ENCODE measurements at regions not wholly inside any gene's neighbourhood (a gene's known extent, or its start where the extent isn't known, plus 50 kb on each side); places are given as distances from the start of the nearest gene placed in this dataset.

DNA sequence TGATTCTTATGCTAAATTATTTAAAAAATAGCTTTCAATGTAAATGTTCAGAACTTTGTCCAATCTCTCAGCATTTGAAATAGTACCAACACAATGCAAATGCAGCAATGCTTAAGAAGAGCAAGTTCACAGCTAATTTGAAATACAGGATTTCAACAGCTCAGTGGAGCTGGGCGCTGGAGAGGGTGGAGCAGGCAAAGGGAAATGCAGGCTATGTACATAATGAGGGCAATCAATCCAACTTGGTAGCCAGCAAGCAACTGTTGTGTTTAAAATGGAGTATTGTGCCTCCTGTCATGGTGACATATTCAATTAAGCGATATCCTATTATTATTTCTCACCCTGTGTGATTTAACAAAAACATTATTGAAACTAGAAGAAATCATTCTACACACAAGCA lies 568.8 kb downstream of the PSAT1 start:
- DNase-seq (ENCODE audit: low spot score), result no peak

DNA sequence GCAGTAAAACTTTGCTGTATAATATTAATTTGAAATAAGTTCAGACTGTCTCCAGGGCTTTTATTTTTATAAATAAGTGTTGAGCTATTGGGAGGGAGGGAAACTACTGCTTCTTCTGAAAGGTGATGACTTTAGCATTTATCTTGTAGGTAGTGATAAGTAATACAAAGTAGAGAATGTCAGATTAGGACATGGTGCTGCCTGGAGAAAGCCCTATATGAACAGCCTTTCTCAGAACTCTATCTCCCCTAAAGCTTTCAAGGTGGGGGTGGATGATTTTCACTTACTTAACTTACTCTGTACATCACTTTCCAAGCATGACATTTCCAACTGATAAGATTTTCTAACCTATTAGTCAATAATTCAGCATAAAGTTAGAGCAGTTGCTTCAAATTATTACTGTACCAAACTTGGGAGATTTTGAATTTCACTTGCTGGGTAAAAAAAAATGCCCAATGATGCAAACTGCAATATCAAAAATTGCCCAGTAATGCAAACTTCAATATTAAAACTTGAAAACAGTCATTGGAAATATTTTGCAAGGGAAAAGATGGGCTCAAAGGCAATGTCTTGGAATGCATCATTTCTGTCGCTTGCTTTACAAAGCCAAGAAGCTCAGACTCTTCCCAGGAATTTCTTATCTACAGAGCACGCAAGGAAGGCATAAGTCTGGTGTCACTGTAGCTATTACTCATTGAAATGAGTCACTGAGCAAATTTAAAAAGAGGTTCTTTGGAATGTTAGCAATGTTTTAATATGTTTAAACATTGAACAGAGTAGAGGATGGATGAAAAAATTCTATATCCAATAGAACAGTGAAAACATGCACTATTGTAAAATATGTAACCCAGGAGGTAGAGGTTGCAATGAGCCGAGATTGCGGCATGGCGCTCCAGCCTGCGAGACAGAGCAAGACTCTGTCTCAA lies 569.5 kb downstream of the PSAT1 start:
- no peak for DNase-seq (ENCODE audit: low spot score)

DNA sequence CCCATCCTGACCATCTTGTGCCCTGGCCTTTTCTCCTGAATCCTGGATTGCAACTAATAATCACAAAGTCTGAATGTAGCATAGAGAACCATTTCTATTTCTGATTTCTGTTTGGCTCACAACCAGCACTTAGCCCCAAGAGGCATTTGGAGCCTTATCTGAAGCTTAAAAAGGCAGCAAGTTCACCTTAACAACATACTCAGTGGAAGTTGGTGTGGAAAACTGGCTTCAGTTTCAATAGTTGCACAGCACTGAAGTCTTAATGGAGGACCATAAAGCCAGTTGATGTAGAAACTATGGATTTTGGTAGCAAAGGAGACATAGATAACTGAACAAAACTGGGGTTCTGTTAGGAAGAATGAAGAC lies 574.1 kb downstream of the PSAT1 start:
- no peak for DNase-seq (ENCODE audit: low spot score)

DNA sequence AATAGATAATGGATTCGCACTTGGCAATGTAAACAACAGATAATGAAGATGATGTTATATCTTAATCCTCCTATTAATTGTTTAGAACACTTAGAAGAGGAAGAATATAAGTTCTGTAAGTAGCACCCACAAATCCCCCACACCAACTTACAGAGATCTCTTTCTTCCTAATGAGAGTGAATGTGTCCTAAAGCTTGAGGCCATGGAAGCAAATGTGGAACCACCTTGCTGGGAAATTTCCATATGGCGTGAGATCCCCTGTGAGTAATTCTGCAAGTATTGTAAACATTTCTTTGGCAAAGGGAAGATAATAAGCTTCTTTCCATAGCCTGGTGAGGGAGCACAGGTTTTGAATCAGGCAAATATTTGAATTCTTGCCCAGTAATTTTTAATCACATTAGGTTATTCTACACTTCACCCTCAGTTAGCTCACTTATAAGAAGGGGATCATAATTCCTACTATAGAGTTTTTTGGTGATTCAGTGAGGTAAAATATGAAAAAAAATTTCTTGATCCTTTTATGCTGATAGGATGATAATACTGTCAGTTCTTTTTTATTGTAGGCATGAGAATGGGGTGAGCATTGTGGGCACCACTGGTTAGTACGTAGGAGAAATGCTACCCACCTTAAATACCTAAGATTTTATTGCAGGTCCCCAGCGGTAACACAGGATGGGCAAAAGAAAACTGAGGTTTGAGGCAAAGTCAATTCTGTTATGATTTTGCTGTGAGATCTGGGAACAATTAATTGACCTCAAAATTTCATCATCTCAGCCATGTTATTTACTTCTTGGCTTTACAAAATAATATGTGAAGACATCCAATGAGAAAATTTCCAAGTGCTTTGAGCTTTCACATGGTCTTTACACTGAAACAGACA lies 574.8 kb downstream of the PSAT1 start:
- DNase-seq (ENCODE audit: low spot score), result peak; percentile 8

DNA sequence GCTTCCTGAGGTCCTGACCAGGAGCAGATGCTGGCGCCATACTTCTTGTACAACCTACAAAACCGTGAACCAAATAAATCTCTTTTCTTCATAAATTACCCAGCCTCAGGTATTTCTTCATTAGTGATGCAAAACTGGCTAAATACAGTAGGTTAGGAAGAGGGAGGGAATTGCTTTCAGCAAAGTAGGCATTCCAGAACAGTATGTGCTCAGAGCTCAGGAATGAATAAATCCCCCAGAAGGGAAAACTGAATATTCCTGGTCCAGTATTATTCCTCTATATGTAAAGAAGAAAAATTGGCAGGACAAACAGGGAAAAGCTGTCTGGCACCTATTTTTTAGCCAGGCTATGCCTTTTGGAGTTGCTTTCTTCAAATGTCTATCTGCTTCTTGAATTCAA lies 577.1 kb downstream of the PSAT1 start:
- DNase-seq (ENCODE audit: low spot score), result no peak

DNA sequence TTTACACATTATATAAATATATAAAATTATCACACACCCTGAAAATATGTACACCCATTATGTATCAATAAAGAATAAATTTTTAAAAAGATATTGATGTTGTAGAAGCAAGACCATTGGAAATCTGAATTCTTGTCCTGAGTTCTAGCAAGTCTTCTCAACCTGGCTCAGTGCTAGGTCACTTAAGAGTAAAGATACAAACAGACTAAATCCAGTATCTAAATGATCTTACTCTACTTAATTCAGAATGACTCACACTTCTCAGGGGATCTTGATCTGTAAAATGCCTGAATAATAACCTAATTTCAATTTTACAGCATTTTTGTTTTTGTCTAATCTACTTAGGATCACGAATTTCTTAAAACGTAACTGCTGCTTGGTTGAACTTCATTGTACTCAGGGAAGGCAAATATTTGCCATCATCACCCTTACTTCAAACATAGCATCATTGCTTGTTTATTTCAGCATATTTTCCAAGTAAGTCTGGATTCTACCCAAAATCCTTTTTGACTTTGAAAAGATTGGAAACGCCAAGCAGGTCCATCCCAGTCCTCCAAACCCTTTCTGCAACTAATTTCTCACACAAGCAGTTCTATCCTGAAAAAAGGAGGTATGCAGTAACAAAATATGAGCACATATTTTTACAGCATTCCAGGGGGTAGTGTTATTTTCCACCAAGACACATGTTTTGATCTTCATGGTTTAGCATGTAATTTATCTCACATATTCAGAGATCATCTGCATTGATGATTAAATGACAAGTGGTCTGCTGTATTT lies 582.6 kb downstream of the PSAT1 start:
- DNase-seq (ENCODE audit: low spot score), result no peak

DNA sequence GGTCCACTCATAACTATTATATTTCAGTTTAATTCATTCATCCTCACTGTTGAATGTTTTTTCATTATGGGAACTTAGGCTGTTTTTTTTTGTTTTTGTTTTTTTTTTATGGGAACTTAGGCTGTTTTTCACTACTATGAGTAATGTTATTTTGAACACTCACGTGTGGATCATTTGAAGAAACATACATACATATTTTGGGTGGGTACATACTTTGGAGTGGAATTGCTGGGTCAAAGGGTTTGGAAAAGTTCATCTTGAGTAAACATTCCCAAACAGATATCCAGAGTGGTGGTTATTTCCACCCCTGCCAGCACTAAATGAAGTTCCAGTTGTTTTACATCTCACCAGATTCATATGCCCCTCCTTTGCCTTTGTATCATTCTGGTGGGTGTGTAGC lies 584.4 kb downstream of the PSAT1 start:
- DNase-seq (ENCODE audit: low spot score), result no peak

DNA sequence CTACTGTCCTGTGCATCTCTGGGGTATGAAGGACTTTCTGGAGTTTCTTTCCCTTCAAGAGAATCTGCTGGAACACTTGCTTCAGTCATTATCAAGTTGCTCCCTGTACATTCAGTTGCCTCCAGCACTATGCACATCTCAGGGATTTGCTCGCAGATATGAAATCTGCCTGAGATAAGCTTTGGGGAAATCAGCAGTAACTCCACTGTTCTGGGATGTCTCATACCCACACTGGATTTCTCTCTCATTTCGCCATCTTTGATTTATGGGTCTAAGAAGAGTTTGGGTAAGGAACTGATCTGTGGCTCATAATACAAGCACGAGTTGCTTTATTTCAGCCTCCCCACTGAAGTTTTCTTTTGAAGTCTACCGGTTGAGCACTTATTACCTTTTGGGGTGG lies 585.6 kb downstream of the PSAT1 start:
- DNase-seq (ENCODE audit: low spot score), result no peak

DNA sequence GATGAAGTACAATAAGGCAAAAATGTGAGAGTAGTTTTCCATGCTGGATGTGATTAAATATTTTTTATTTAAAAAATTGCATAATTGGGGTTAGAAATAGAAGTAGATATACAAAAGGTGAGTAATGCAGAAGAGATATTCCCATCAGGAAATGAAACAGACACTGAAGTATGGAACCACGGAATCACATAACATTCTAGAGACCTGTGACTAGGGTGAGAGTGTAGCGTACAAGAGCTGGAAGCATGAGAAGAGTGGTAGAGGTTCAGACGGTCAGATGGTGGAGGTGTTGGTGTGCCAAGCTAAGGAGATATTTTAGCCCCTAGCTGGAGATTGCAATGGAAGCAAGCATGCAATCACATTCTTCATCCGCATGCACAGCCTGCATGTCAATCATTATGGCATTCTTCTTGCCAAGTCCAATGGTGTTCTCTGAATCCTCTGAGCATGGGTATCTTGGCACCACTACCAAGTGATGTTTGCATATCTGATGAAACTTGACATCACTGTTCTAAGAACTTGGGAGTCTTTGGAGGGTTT lies 587.8 kb downstream of the PSAT1 start:
- no peak for DNase-seq (ENCODE audit: low spot score)

DNA sequence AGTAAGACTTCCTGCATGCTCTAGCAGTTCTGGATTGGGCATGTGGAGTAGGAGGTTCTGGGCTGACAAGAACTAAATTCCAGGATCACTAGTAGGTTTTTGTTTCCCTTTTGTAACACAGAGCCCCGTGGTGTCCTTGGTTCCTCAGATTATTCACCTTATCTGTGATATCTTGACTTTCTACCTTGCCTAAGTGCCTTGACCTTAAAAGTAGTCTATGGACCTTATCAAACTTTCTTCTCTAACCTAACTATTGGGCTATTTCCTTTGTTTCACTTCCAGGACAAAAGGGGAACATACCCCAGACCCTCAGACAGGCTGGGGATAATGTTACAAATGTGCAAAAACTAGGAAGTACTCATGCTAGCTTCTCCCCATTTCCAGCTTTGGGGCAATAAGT lies 595.3 kb downstream of the PSAT1 start:
- DNase-seq (ENCODE audit: low spot score), result no peak

DNA sequence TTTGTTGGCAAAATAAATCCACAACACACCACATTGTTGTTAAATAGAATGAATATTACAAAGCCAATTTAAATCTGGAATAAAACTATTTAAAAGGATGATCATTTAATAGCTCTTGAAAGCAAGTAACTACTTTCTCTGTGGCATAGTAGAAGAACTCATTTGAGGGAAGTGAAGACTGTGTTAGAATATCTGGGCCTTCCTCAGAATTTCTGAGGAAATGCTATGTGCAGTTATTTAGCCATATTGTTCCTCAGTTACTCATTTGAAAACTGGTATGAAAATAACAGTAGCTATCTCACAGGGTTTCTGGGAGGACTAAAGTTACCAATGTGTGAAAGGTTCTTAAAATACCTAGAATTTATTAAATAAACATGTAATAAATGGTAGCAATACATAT lies 595.8 kb downstream of the PSAT1 start:
- DNase-seq (ENCODE audit: low spot score), result no peak

DNA sequence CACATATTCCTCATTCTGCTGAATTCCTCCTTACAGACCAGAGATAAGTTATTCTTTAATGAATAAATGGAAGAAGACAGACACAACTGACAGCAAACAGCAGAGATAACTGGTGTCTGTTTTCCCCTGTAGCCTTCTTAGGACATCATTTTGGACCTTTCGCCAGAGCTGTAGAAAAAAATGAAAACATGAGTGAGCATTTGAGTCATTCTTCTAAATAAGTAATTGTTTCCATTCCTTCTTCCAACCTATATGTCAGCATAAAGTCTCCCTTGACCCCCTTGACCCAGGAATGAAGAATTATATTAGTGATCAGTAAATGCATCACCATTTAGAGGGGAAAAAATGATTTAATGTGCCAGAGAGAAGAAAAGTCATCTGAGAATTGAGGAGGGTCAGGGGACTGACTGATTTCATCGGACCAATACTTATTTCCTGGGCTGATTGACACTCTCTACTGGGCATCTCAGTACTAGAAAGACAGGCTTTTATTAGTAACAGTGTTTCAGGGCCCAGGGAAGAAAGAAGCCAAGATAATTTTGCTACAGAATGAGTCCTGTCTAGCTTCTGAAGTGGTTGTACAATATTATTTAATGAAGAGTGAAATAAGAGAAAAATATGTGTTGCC lies 597.0 kb downstream of the PSAT1 start:
- DNase-seq (ENCODE audit: low spot score), result no peak

DNA sequence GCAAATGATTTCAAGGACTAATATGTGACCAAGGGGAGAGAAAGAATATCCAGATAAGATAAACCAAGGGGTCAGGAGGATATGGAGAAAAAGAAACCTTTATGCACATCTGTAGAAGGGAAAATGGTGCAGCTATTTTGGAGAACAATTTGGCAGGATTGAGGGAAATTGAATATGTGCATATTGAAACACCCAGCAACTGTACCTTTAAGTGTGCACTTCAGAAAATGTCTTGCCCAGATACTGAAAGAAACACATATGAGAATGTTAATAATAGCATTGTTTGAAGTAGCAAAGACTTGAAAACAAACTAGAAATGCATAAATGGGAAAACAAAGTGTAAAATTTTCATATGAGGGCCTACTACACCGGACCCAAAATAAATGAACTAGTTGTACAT lies 599.6 kb downstream of the PSAT1 start:
- DNase-seq (ENCODE audit: low spot score), result no peak

DNA sequence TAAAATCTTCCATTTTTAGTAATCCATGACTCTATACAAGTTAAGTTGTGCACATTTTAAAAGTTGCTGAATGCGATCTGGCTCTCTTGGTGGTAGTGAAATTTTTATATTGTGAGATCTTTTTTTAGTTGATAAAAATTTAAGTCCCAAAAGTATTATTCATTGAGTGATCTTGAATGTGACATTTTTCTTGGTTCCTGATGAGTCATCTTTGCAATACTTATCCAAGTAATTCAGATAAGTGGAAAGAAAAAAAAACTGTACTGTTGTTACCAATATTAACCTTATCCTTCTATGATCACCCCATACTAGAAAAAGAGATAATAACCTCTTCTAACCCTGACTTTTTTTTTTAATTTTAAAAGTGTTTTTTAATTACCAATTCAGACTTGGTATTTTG lies 601.3 kb downstream of the PSAT1 start:
- no peak for DNase-seq (ENCODE audit: low spot score)

DNA sequence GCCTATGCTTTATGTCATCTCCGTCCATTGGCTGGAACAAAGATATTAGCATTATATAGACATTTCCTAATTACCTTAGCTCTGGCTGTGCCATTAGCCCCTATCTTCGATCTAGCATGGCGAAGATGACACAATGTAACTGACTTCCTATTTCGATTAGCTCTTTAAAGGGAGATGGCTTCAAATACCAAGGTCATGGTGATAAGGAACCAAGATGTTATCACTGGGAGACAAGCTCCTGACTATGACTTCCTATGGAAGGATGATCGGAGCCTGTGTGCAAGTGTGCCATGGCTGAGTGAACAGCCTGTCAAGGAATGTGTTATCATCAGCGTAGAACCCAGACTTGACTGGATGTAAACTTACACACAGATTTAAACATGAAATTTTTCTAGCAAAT lies 602.1 kb downstream of the PSAT1 start:
- no peak for DNase-seq (ENCODE audit: low spot score)

DNA sequence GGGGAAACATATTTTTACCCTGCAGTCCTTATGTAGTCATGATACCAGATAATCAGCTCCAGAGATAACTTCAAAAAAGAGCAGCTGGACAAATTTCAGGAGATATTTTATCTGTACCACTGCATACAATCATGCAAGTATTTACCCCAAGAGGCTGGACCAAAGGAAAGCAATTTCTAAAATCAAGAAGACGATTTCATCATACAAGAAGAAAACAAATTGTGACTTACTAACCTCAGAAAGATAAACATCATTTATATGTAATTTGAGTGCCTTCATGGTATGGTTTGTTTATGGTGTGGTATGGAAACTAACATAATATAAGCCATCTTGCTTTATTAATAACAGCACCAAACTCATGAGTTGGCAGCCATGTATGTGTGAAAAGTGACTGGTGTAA lies 603.6 kb downstream of the PSAT1 start:
- no peak for DNase-seq (ENCODE audit: low spot score)

DNA sequence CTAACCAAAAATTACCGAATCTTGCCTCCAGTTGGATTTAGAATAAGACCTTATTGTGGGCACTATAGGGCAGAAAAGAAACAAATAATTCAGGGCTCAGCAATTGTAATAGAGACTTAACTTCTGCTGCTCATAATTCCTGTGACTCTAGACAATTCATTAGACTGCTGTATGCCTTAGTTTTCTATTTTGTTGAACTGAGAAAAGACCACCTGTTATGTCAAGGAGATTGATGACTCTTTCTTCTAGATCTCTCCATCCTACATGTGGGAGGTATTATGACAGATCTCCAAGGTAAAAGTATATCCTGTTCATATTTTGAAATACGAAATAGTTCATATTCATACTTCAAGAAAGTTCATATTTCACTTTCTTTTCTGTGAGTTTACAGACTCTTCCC lies 605.1 kb downstream of the PSAT1 start:
- DNase-seq (ENCODE audit: low spot score), result no peak

DNA sequence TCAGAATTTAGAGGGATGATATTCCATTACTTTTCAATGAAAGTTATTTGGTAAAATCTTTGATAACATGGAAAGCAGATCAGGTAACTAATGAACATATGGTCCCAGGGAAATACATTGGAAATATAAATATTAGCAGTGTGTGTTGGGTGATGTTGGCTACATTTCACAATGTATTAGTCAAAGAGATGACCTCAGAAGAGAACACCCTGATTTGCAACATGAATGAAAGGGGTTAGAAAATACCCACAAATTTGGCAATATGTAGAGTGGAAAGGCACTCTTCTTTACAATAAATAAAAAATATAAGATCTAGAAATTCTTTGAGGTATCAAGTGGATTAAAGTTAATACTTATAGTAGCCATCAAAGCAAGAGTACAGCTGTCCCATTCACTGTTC lies 606.7 kb downstream of the PSAT1 start:
- no peak for DNase-seq (ENCODE audit: low spot score)

DNA sequence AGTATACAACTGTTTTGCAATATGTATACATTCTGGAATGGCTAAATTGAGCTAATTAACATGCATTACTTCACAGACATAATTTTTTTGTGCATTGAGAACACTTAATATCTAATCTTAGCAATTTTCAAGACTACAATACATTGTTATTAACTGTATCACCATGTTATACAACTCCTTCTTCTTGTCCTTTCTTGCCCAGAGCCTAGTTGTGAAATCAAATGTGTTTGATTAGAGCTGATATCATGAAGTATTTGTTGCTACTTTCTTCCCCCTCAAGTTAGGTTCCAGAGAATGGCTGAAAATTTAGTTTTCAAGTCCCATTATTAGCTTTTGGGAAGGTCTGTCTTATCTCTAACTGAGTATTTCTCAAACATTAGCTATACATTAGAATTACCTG lies 607.8 kb downstream of the PSAT1 start:
- DNase-seq (ENCODE audit: low spot score), result no peak

DNA sequence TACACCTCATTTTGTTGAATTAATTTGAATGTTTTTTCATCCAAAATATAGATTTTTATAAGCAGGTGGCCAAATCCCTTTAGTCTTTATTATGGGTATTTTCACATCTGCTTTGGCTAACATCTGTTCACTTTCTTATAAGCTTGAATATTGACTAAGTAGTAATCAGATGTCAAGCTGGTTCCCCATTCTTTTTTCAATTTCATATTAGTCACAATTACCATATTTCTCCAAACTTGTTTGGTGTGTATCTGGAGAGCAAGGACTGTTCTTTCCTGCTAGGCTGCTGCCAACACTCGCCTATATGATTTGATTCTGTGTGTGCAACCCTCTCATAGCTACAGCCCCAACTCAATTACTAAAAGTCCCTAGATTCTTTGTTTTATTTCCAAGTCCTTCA lies 608.5 kb downstream of the PSAT1 start:
- no peak for DNase-seq (ENCODE audit: low spot score)

DNA sequence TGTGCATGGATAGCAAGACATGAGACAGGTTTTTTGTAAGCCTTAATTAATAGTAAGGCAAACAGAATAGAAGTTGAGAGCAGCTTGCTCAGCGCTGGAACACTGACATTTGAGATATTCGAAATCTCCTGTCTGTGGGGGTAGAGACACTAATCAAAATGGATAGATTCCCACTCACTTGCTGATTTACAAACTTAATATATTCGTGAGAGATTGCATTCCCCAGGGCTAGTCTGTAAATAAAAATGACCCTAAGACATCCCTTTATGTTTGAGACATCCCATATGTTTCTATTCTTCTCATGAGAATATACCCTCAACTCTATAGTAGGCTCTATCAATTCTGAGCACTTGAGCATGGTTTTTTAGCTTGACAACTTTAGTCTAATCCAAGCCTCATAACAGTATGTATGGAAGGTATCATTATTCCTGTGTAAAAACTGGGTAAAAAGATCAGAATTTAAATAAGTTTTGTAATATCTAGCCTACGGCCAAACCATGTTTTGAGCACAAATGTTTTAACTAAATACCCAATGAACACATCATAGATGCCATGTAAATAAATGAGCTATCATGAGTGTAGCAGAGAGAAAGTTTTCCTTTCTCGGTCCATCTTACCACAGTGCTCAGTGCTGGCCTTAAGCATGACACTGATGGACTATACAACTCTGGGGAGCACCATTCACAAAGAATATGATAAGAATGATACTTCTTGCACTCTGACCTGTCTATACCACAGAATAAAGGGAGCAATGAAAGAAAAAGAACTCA lies 609.2 kb downstream of the PSAT1 start:
- DNase-seq (ENCODE audit: low spot score), result no peak

Measured in pons (tissue), 1 donor.